GM21786 (cell line): ENCODE measurements at regions not wholly inside any gene's neighbourhood (a gene's known extent, or its start where the extent isn't known, plus 50 kb on each side); places are given as distances from the start of the nearest gene placed in this dataset.

Experiments used
- ATAC-seq: cut with Tn5 transposase; IDR thresholded peaks from one replicate; pipeline ENCODE4 v1.9.1; 2021; ENCODE audit not compliant: unreplicated experiment

- no peak for ATAC-seq
Measured at GRCh38 chr9:107064378-107064777, 201.4 kb downstream of the ZNF462 start.

- no peak for ATAC-seq
Measured at GRCh38 chr9:107065549-107065948, 202.6 kb downstream of the ZNF462 start.

- ATAC-seq: no peak
Measured at GRCh38 chr9:107067739-107068416, 204.9 kb downstream of the ZNF462 start.

GRCh38 chr9:107068581-107068980 lies 205.6 kb downstream of the ZNF462 start:
- no peak for ATAC-seq

- ATAC-seq: no peak
Measured at GRCh38 chr9:107070586-107070985, 207.6 kb downstream of the ZNF462 start.

- ATAC-seq: no peak
Measured at GRCh38 chr9:107078061-107078460, 205.0 kb upstream of the RAD23B start.

GRCh38 chr9:107079589-107079988 lies 203.5 kb upstream of the RAD23B start:
- ATAC-seq: no peak

GRCh38 chr9:107080130-107080529 lies 202.9 kb upstream of the RAD23B start:
- no peak for ATAC-seq

- no peak for ATAC-seq
Measured at GRCh38 chr9:107086460-107086859, 196.6 kb upstream of the RAD23B start.

GRCh38 chr9:107087222-107087621 lies 195.9 kb upstream of the RAD23B start:
- no peak for ATAC-seq

- no peak for ATAC-seq
Measured at GRCh38 chr9:107090218-107090617, 192.9 kb upstream of the RAD23B start.

- no peak for ATAC-seq
Measured at GRCh38 chr9:107093365-107094060, 189.6 kb upstream of the RAD23B start.

- ATAC-seq: no peak
Measured at GRCh38 chr9:107094370-107094769, 188.7 kb upstream of the RAD23B start.

- no peak for ATAC-seq
Measured at GRCh38 chr9:107100591-107100990, 182.5 kb upstream of the RAD23B start.

GRCh38 chr9:107102011-107102410 lies 181.1 kb upstream of the RAD23B start:
- ATAC-seq: no peak

- ATAC-seq: no peak
Measured at GRCh38 chr9:107103621-107104020, 179.5 kb upstream of the RAD23B start.

- no peak for ATAC-seq
Measured at GRCh38 chr9:107105784-107106183, 177.3 kb upstream of the RAD23B start.

GRCh38 chr9:107106416-107106815 lies 176.7 kb upstream of the RAD23B start:
- ATAC-seq: no peak

- no peak for ATAC-seq
Measured at GRCh38 chr9:107108342-107109130, 174.5 kb upstream of the RAD23B start.

GRCh38 chr9:107109324-107109723 lies 173.8 kb upstream of the RAD23B start:
- ATAC-seq: no peak

GRCh38 chr9:107110153-107110552 lies 172.9 kb upstream of the RAD23B start:
- ATAC-seq: no peak

- peak; percentile 81 for ATAC-seq
Measured at GRCh38 chr9:107112707-107113243, 170.3 kb upstream of the RAD23B start.
